A673 (cell line): ENCODE measurements at regions not wholly inside any gene's neighbourhood (a gene's known extent, or its start where the extent isn't known, plus 50 kb on each side); places are given as distances from the start of the nearest gene placed in this dataset.

Experiments
- BruUV-seq: library from RNA; stranded (reverse); fragments of 400-500 nt; replicated peaks from 2 replicates; lab custom pipeline; 2021; lab: Mats Ljungman, UMichigan
- CTCF ChIA-PET: fragments of 300-600 bp; sonication (Branson Sonifier 250); formaldehyde crosslinking; loops from one replicate; lab custom pipeline; 2022; ENCODE audit warnings: antibody characterized with exemption; lab: Charles Lee
- POLR2A ChIA-PET: fragments of 300-600 bp; sonication (Branson Sonifier 250); formaldehyde crosslinking; loops from one replicate; lab custom pipeline; 2022; ENCODE audit warnings: antibody characterized with exemption; ENCODE audit not compliant: low non-redundant PET; lab: Charles Lee
- DNase-seq: peaks from one replicate; pipeline ENCODE4 v3.0.0-alpha.2; 2015; ENCODE audit warnings: low spot score
- H3K27ac ChIP-seq: fragments of 200-600 bp; sonication (generic); 2 replicates; pipeline ENCODE4 v1.5.1; 2016; ENCODE audit warnings: mixed run types, low read depth, mild to moderate bottlenecking, mixed read lengths, antibody characterized with exemption, low read length; ENCODE audit not compliant: poor library complexity, severe bottlenecking
- H3K27me3 ChIP-seq: fragments of 200-600 bp; sonication (generic); replicated peaks from 2 replicates; pipeline ENCODE4 v1.6.1; 2017; ENCODE audit warnings: mixed run types, low read depth, mild to moderate bottlenecking, mixed read lengths, antibody characterized with exemption, low read length; ENCODE audit not compliant: insufficient read depth, poor library complexity
- H3K36me3 ChIP-seq: fragments of 200-600 bp; sonication (generic); 2 replicates; pipeline ENCODE4 v1.6.1; 2016; ENCODE audit warnings: mixed run types, mild to moderate bottlenecking, mixed read lengths, antibody characterized with exemption, low read length; ENCODE audit not compliant: insufficient read depth, poor library complexity, severe bottlenecking
- H3K4me1 ChIP-seq: fragments of 200-600 bp; sonication (generic); 2 replicates; pipeline ENCODE4 v1.6.1; 2017; ENCODE audit warnings: mixed run types, mild to moderate bottlenecking, mixed read lengths, antibody characterized with exemption, low read length; ENCODE audit not compliant: insufficient read depth, poor library complexity, severe bottlenecking
- H3K4me3 ChIP-seq: fragments of 200-600 bp; sonication (generic); 2 replicates; pipeline ENCODE4 v1.5.1; 2016; ENCODE audit warnings: low read depth, mixed run types, mild to moderate bottlenecking, mixed read lengths, low read length; ENCODE audit not compliant: poor library complexity, severe bottlenecking
- H3K9me3 ChIP-seq: fragments of 200-600 bp; sonication (generic); 2 replicates; pipeline ENCODE4 v1.6.1; 2016; ENCODE audit warnings: mixed run types, low read depth, mild to moderate bottlenecking, mixed read lengths, antibody characterized with exemption, low read length; ENCODE audit not compliant: poor library complexity, severe bottlenecking
- CTCF ChIP-seq: fragments of 300-800, 200-600 bp; sonication (generic); conservative IDR thresholded peaks from 2 replicates; pipeline ENCODE4 v1.5.1; 2017; ENCODE audit warnings: low read depth, mild to moderate bottlenecking, antibody characterized with exemption, low read length, moderate library complexity, mixed read lengths
- EZH2 ChIP-seq: fragments of 200-600 bp; sonication (generic); IDR thresholded peaks from 2 replicates; pipeline ENCODE4 v1.6.1; 2017; ENCODE audit warnings: borderline replicate concordance, low read depth, mild to moderate bottlenecking, mixed read lengths, antibody characterized with exemption, low read length; ENCODE audit not compliant: poor library complexity, severe bottlenecking
- intact Hi-C: fragments of 100-400 bp; cut with micrococcal nuclease; formaldehyde crosslinking; loops from one replicate; pipeline ENCODE4 v1.10.0; 2022; ENCODE audit not compliant: unreplicated experiment

GRCh38 chr14:61203081-61203753, 77.9 kb downstream of the TMEM30B start:
- CTCF ChIA-PET, result no interaction called here
- H3K4me1 ChIP-seq, result no peaks in the 10 kb centered on the region
- no peak overlapping the region for H3K4me3 ChIP-seq
- intact Hi-C loops, result no loop called here
- BruUV-seq, result no TSS peak
- TF ChIP-seq CTCF (no peak), EZH2 (no peak)
- no peak overlapping the region for H3K27ac ChIP-seq
- H3K9me3 ChIP-seq, result no peaks in the 10 kb centered on the region
- H3K27me3 ChIP-seq, result no peaks in the 10 kb centered on the region
- POLR2A ChIA-PET, result interaction anchor here (0.6 kb wide), 1 partner anchor 58 kb away, joined by 3 read pairs; no protein-coding TSS in a partner anchor
- no peak for DNase-seq
- H3K36me3 ChIP-seq, result no peaks in the 10 kb centered on the region

- intact Hi-C loops, result no loop called here
- no peaks in the 10 kb centered on the region for H3K36me3 ChIP-seq
- ChIA-PET POLR2A (no interaction called here), CTCF (no interaction called here)
- DNase-seq, result no peak
- TF ChIP-seq CTCF (no peak), EZH2 (no peak)
- no TSS peak for BruUV-seq
- H3K4me3 ChIP-seq, result no peak overlapping the region
- no peaks in the 10 kb centered on the region for H3K27me3 ChIP-seq
- no peaks in the 10 kb centered on the region for H3K4me1 ChIP-seq
- H3K27ac ChIP-seq, result no peak overlapping the region
- H3K9me3 ChIP-seq, result no peaks in the 10 kb centered on the region
These were observed 79.0 kb downstream of the TMEM30B start for GRCh38 chr14:61202124-61202523.

GRCh38 chr14:61201171-61201570, 80.0 kb downstream of the TMEM30B start:
- ChIA-PET CTCF (no interaction called here), POLR2A (no interaction called here)
- no TSS peak for BruUV-seq
- no peaks in the 10 kb centered on the region for H3K36me3 ChIP-seq
- no peak for DNase-seq
- H3K27ac ChIP-seq, result no peak overlapping the region
- intact Hi-C loops, result no loop called here
- no peaks in the 10 kb centered on the region for H3K27me3 ChIP-seq
- H3K4me1 ChIP-seq, result no peaks in the 10 kb centered on the region
- no peak overlapping the region for H3K4me3 ChIP-seq
- no peaks in the 10 kb centered on the region for H3K9me3 ChIP-seq
- TF ChIP-seq EZH2 (no peak), CTCF (no peak)
